Right lobe of liver (tissue), 4 donors: ENCODE measurements at regions not wholly inside any gene's neighbourhood (a gene's known extent, or its start where the extent isn't known, plus 50 kb on each side); places are given as distances from the start of the nearest gene placed in this dataset.

Experiments used
- POLR2A ChIP-seq: fragments of 450-650 bp; IDR thresholded peaks from one replicate; pipeline ENCODE4 v1.6.1; 2017; ENCODE audit warnings: antibody characterized with exemption, mild to moderate bottlenecking
- TF ChIP-seq, protein P1 (sequence below), 4 donors: fragments of 200-600 bp in 3 of 4; fragments of 450-650 bp in 1 of 4; IDR thresholded peaks; one replicate each; pipeline versions ENCODE4 v1.5.1 to v1.8.0; 2016 to 2022; ENCODE audit warnings: antibody characterized with exemption in 4 of 4, mild to moderate bottlenecking in 2 of 4
- donor health status: DM: no; HTN: no; CAD: no.
- donor health status: DM: no; HTN: no; CAD: no.
- donor health status: DM: no; HTN: yes; CAD: no.

DNA sequence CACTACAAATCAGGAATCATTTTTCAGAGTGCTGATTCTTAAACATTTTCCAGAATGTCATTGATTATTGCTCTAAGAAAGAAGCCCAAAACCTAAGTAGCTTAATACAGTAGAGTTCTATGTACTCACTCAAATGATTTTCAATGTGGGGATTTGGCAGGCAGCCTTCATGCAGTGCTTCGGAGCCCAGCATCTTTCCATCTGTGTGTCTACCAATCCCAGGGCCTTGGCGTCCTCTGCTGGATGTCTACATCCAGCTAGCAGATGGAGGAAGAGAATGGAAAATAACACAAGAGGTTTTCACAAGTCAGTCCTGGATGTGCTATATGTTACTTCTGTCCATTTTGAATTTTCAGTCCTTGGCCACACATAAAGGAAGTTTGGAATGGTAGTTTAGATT is 151.8 kb downstream of the RDH14 start:
- TF ChIP-seq, protein P1, sequence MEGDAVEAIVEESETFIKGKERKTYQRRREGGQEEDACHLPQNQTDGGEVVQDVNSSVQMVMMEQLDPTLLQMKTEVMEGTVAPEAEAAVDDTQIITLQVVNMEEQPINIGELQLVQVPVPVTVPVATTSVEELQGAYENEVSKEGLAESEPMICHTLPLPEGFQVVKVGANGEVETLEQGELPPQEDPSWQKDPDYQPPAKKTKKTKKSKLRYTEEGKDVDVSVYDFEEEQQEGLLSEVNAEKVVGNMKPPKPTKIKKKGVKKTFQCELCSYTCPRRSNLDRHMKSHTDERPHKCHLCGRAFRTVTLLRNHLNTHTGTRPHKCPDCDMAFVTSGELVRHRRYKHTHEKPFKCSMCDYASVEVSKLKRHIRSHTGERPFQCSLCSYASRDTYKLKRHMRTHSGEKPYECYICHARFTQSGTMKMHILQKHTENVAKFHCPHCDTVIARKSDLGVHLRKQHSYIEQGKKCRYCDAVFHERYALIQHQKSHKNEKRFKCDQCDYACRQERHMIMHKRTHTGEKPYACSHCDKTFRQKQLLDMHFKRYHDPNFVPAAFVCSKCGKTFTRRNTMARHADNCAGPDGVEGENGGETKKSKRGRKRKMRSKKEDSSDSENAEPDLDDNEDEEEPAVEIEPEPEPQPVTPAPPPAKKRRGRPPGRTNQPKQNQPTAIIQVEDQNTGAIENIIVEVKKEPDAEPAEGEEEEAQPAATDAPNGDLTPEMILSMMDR (IDR thresholded peaks at IDR 0.05) = no peak
- TF ChIP-seq POLR2A = no peak
